ENCODE measurements at regions not wholly inside any gene's neighbourhood (a gene's known extent, or its start where the extent isn't known, plus 50 kb on each side); places are given as distances from the start of the nearest gene placed in this dataset.
"Not testable (repeated sequence)": the region's sequence is repeated elsewhere in the genome, so short reads cannot be mapped to it uniquely, and the experiment has no call there.

- Mint-ChIP-seq H3K27me3 (ENCODE audit: insufficient read depth, low read depth) (no peaks in the 10 kb centered on the region), H3K4me3 (no peak overlapping the region), H3K27ac (no peak overlapping the region), H3K9me3 (no peaks in the 10 kb centered on the region), H3K4me1 (peaks cover 3% of the 10 kb centered on the region), H3K36me3 (no peaks in the 10 kb centered on the region)
- TF ChIP-seq EZH2phosphoT487 (IDR thresholded peaks at IDR 0.05) (no peak), EZH2 (IDR thresholded peaks at IDR 0.05) (no peak), CTCF (IDR thresholded peaks at IDR 0.05) (no peak)
- Histone ChIP-seq H3K4me2 (no peak overlapping the region), H3K9ac (no peak overlapping the region), H4K20me1 (ENCODE audit: low read depth) (no peaks in the 10 kb centered on the region), H3K4me3 (no peak overlapping the region), H3K9me3 (ENCODE audit: low read depth) (no peaks in the 10 kb centered on the region), H2AFZ (replicated peaks) (no peak overlapping the region), H3F3A (ENCODE audit: low read depth) (no peaks in the 10 kb centered on the region), H3K27ac (no peak overlapping the region), H3K27me3 (no peaks in the 10 kb centered on the region), H3K4me1 (peaks cover 4% of the 10 kb centered on the region), H3K79me2 (ENCODE audit: low read depth) (no peaks in the 10 kb centered on the region), H3K36me3 (no peaks in the 10 kb centered on the region)
- DNase-seq (ENCODE audit: low spot score) = no peak
Observed at GRCh38 chr18:56283316-56283715, 355.1 kb downstream of the TXNL1 start.

GRCh38 chr18:56282234-56283104 lies 355.9 kb downstream of the TXNL1 start:
- no peaks in the 10 kb centered on the region for H3K79me2 ChIP-seq (ENCODE audit: low read depth)
- no peak for DNase-seq (ENCODE audit: low spot score)
- peaks cover 8% of the 10 kb centered on the region for H3K4me1 ChIP-seq
- H3F3A ChIP-seq (ENCODE audit: low read depth) = no peaks in the 10 kb centered on the region
- no peaks in the 10 kb centered on the region for H4K20me1 ChIP-seq (ENCODE audit: low read depth)
- H3K4me1 Mint-ChIP-seq = peaks cover 3% of the 10 kb centered on the region
- no peak overlapping the region for H3K9ac ChIP-seq
- no peak overlapping the region for H3K4me3 ChIP-seq
- no peaks in the 10 kb centered on the region for H3K27me3 ChIP-seq
- no peaks in the 10 kb centered on the region for H3K27me3 Mint-ChIP-seq (ENCODE audit: insufficient read depth, low read depth)
- H3K27ac ChIP-seq = no peak overlapping the region
- H2AFZ ChIP-seq (replicated peaks) = no peak overlapping the region
- H3K4me3 Mint-ChIP-seq = no peak overlapping the region
- no peak overlapping the region for H3K4me2 ChIP-seq
- H3K36me3 ChIP-seq = no peaks in the 10 kb centered on the region
- no peaks in the 10 kb centered on the region for H3K36me3 Mint-ChIP-seq
- H3K9me3 ChIP-seq (ENCODE audit: low read depth) = no peaks in the 10 kb centered on the region
- TF ChIP-seq CTCF (IDR thresholded peaks at IDR 0.05) (no peak), EZH2 (IDR thresholded peaks at IDR 0.05) (no peak), EZH2phosphoT487 (IDR thresholded peaks at IDR 0.05) (no peak)
- H3K27ac Mint-ChIP-seq = no peak overlapping the region
- no peaks in the 10 kb centered on the region for H3K9me3 Mint-ChIP-seq

GRCh38 chr18:56279816-56280215 lies 358.6 kb downstream of the TXNL1 start:
- not testable (repeated sequence) for H3K27ac Mint-ChIP-seq; H3K9ac ChIP-seq; H3K79me2 ChIP-seq (ENCODE audit: low read depth); H3K4me2 ChIP-seq; H3K4me3 ChIP-seq; H3K36me3 ChIP-seq; H3K9me3 Mint-ChIP-seq; H3K27me3 Mint-ChIP-seq (ENCODE audit: insufficient read depth, low read depth); H3K4me1 Mint-ChIP-seq; H3F3A ChIP-seq (ENCODE audit: low read depth); H2AFZ ChIP-seq (replicated peaks); H3K9me3 ChIP-seq (ENCODE audit: low read depth); H3K27ac ChIP-seq; H4K20me1 ChIP-seq (ENCODE audit: low read depth); DNase-seq (ENCODE audit: low spot score); H3K4me3 Mint-ChIP-seq; H3K27me3 ChIP-seq; H3K4me1 ChIP-seq; H3K36me3 Mint-ChIP-seq

- Histone ChIP-seq H3K9me3 (ENCODE audit: low read depth) (no peaks in the 10 kb centered on the region), H3K36me3 (no peaks in the 10 kb centered on the region), H3K9ac (no peak overlapping the region), H3F3A (ENCODE audit: low read depth) (no peaks in the 10 kb centered on the region), H3K4me1 (peaks cover 8% of the 10 kb centered on the region), H3K79me2 (ENCODE audit: low read depth) (no peaks in the 10 kb centered on the region), H2AFZ (replicated peaks) (peak overlapping the region; percentile 59), H4K20me1 (ENCODE audit: low read depth) (no peaks in the 10 kb centered on the region), H3K4me2 (no peak overlapping the region), H3K27ac (no peak overlapping the region), H3K4me3 (no peak overlapping the region), H3K27me3 (no peaks in the 10 kb centered on the region)
- no peak for DNase-seq (ENCODE audit: low spot score)
- Mint-ChIP-seq H3K27me3 (ENCODE audit: insufficient read depth, low read depth) (no peaks in the 10 kb centered on the region), H3K9me3 (no peaks in the 10 kb centered on the region), H3K4me1 (peaks cover 9% of the 10 kb centered on the region), H3K4me3 (no peak overlapping the region), H3K36me3 (no peaks in the 10 kb centered on the region), H3K27ac (no peak overlapping the region)
- TF ChIP-seq CTCF (IDR thresholded peaks at IDR 0.05) (no peak), EZH2phosphoT487 (IDR thresholded peaks at IDR 0.05) (no peak), EZH2 (IDR thresholded peaks at IDR 0.05) (no peak)
Observed at GRCh38 chr18:56278421-56279003, 359.9 kb downstream of the TXNL1 start.
